ENCODE measurements at regions not wholly inside any gene's neighbourhood (a gene's known extent, or its start where the extent isn't known, plus 50 kb on each side); places are given as distances from the start of the nearest gene placed in this dataset.
"Not testable (repeated sequence)": the region's sequence is repeated elsewhere in the genome, so short reads cannot be mapped to it uniquely, and the experiment has no call there.

DNA sequence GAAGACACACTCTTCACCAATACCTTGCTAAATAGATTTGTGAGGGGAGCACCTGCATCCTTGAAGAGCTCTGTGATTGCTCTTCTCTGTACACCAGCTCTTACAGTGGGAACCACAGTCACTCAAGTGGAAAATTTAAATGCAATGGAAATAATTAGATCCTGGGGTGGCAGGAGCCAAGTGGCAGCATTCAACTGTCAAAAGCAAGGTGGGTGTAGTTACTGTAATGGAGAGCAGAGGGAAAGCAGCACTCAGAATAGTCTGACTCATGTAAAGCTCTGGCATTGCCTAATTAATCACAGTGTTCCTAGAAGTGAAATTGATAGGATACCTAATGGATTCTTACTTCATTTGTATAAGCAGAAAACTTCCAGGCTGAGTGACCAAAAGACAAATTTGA lies 245.8 kb downstream of the KCNE4 start:
- TF ChIP-seq, protein P1, sequence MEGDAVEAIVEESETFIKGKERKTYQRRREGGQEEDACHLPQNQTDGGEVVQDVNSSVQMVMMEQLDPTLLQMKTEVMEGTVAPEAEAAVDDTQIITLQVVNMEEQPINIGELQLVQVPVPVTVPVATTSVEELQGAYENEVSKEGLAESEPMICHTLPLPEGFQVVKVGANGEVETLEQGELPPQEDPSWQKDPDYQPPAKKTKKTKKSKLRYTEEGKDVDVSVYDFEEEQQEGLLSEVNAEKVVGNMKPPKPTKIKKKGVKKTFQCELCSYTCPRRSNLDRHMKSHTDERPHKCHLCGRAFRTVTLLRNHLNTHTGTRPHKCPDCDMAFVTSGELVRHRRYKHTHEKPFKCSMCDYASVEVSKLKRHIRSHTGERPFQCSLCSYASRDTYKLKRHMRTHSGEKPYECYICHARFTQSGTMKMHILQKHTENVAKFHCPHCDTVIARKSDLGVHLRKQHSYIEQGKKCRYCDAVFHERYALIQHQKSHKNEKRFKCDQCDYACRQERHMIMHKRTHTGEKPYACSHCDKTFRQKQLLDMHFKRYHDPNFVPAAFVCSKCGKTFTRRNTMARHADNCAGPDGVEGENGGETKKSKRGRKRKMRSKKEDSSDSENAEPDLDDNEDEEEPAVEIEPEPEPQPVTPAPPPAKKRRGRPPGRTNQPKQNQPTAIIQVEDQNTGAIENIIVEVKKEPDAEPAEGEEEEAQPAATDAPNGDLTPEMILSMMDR (conservative IDR thresholded peaks at IDR 0.05), result no peak
- H3K27ac Mint-ChIP-seq, result no peak overlapping the region
- H2BK120ac ChIP-seq (ENCODE audit: low read depth, low read length, poor library complexity, severe bottlenecking), result no peak overlapping the region
- no peak overlapping the region for H3K4ac ChIP-seq (ENCODE audit: low read depth, low read length)
- H4K5ac ChIP-seq (ENCODE audit: insufficient read length, low read depth, low read length), result no peak overlapping the region
- H3T11ph ChIP-seq (ENCODE audit: low read length), result no peak overlapping the region
- no peaks in the 10 kb centered on the region for H3K9me3 ChIP-seq (ENCODE audit: control insufficient read depth, low read depth, low read length)
- H3K23ac ChIP-seq (ENCODE audit: insufficient read length, low read depth, low read length), result no peak overlapping the region
- peaks cover 3% of the 10 kb centered on the region in 2 experiments; a peak in 3 of 5 replicates for H3K9me3 Mint-ChIP-seq
- no peak overlapping the region for H4K91ac ChIP-seq (ENCODE audit: insufficient read length, low read depth, low read length)
- no peak overlapping the region for H3K27ac ChIP-seq (ENCODE audit: insufficient read length, low read depth, low read length)
- peaks cover 0 to 8% of the 10 kb centered on the region in 2 experiments; a peak in 3 of 4 replicates for H3K4me1 Mint-ChIP-seq
- DNase-seq, result no peak
- no peak overlapping the region for H2AFZ ChIP-seq (ENCODE audit: low read length)
- no peak overlapping the region for H2BK15ac ChIP-seq (ENCODE audit: low read depth, low read length)
- no peaks in the 10 kb centered on the region for H3K23me2 ChIP-seq (ENCODE audit: insufficient read length, low read depth, low read length, poor library complexity, severe bottlenecking)
- H3K27me3 ChIP-seq (ENCODE audit: insufficient read depth, low read length), result no peaks in the 10 kb centered on the region
- no peaks in the 10 kb centered on the region for H3K79me2 ChIP-seq (ENCODE audit: insufficient read depth, low read length)
- H3K56ac ChIP-seq (ENCODE audit: insufficient read length, low read depth, low read length), result no peak overlapping the region
- no peak overlapping the region for H3K18ac ChIP-seq (ENCODE audit: insufficient read length, low read depth, low read length)
- H3K4me1 ChIP-seq (ENCODE audit: insufficient read depth, low read length), result no peaks in the 10 kb centered on the region
- H3K36me3 Mint-ChIP-seq (ENCODE audit: insufficient read depth in 1 of 3, low read depth in 3 of 3), result no peaks in the 10 kb centered on the region
- H2BK12ac ChIP-seq (ENCODE audit: insufficient read length, low read depth, low read length), result no peak overlapping the region
- H3K14ac ChIP-seq (ENCODE audit: insufficient read depth, low read length), result no peak overlapping the region
- peaks cover 2% of the 10 kb centered on the region; the same call in 1 of the 2 replicates for H3K27me3 Mint-ChIP-seq (ENCODE audit: low read depth)
- H4K8ac ChIP-seq (replicated peaks; ENCODE audit: insufficient read length, low read depth, low read length), result no peak overlapping the region
- no peaks in the 10 kb centered on the region for H3K79me1 ChIP-seq (ENCODE audit: insufficient read depth, low read depth, low read length, poor library complexity, severe bottlenecking)
- H3K4me2 ChIP-seq (ENCODE audit: insufficient read depth, insufficient read length, low read length), result no peak overlapping the region
- no peaks in the 10 kb centered on the region for H4K20me1 ChIP-seq (ENCODE audit: control insufficient read depth, insufficient read depth, insufficient read length)
- H2BK5ac ChIP-seq (ENCODE audit: insufficient read length, low read length), result no peak overlapping the region
- H3K4me3 Mint-ChIP-seq, result no peak overlapping the region; a peak in 1 of 5 replicates
- H2AK5ac ChIP-seq (ENCODE audit: insufficient read length, low read length), result no peak overlapping the region
- H2BK20ac ChIP-seq (ENCODE audit: low read depth, low read length, poor library complexity, severe bottlenecking), result no peak overlapping the region
- H3K9ac ChIP-seq (ENCODE audit: extremely low read depth, insufficient read length, low read length), result no peak overlapping the region

DNA sequence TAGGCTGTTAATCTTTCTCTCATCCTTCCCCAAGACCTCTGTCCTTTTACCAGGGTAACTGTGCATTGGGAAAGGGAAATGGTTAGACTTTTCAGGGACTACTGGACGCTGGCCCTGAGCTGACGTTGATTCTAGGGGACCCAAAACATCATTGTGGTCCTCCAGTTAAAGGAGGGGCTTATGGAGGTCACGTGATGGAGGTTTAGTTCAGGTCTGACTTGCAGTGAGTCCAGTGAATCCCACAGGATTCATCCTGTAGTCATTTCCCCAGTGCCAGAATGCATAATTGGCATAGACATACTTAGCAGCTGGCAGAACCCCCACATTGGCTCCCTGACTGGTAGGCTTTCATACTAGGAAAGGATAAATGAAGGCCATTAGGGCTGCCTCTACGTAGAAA lies 246.3 kb downstream of the KCNE4 start:
- not testable (repeated sequence) for H3K27me3 ChIP-seq (ENCODE audit: insufficient read depth, low read length); H3K36me3 Mint-ChIP-seq (ENCODE audit: insufficient read depth in 1 of 3, low read depth in 3 of 3); H3K4me1 Mint-ChIP-seq; H2BK20ac ChIP-seq (ENCODE audit: low read depth, low read length, poor library complexity, severe bottlenecking); H4K5ac ChIP-seq (ENCODE audit: insufficient read length, low read depth, low read length); H3K4me1 ChIP-seq (ENCODE audit: insufficient read depth, low read length); H3K79me1 ChIP-seq (ENCODE audit: insufficient read depth, low read depth, low read length, poor library complexity, severe bottlenecking); H3K14ac ChIP-seq (ENCODE audit: insufficient read depth, low read length); H3K56ac ChIP-seq (ENCODE audit: insufficient read length, low read depth, low read length); H2BK5ac ChIP-seq (ENCODE audit: insufficient read length, low read length); H3K4ac ChIP-seq (ENCODE audit: low read depth, low read length); H3K9me3 Mint-ChIP-seq; H4K8ac ChIP-seq (replicated peaks; ENCODE audit: insufficient read length, low read depth, low read length); H3T11ph ChIP-seq (ENCODE audit: low read length); H3K9me3 ChIP-seq (ENCODE audit: control insufficient read depth, low read depth, low read length); H3K27ac ChIP-seq (ENCODE audit: insufficient read length, low read depth, low read length); H4K91ac ChIP-seq (ENCODE audit: insufficient read length, low read depth, low read length); H2BK12ac ChIP-seq (ENCODE audit: insufficient read length, low read depth, low read length); H3K4me3 Mint-ChIP-seq; H2BK120ac ChIP-seq (ENCODE audit: low read depth, low read length, poor library complexity, severe bottlenecking); H3K27ac Mint-ChIP-seq; H2BK15ac ChIP-seq (ENCODE audit: low read depth, low read length); H3K9ac ChIP-seq (ENCODE audit: extremely low read depth, insufficient read length, low read length); H2AK5ac ChIP-seq (ENCODE audit: insufficient read length, low read length); H3K23me2 ChIP-seq (ENCODE audit: insufficient read length, low read depth, low read length, poor library complexity, severe bottlenecking); H3K79me2 ChIP-seq (ENCODE audit: insufficient read depth, low read length); H3K23ac ChIP-seq (ENCODE audit: insufficient read length, low read depth, low read length); H3K27me3 Mint-ChIP-seq (ENCODE audit: low read depth); H4K20me1 ChIP-seq (ENCODE audit: control insufficient read depth, insufficient read depth, insufficient read length); H3K18ac ChIP-seq (ENCODE audit: insufficient read length, low read depth, low read length); H2AFZ ChIP-seq (ENCODE audit: low read length); DNase-seq; H3K4me2 ChIP-seq (ENCODE audit: insufficient read depth, insufficient read length, low read length)
- WGBS (ENCODE audit: extremely low coverage, insufficient read length, low lambda C conversion rate), result no CpG with 5 or more reads among the region's 4 CpGs

All from H9 (cell line).